Fibroblast of villous mesenchyme (primary cell): ENCODE measurements at regions not wholly inside any gene's neighbourhood (a gene's known extent, or its start where the extent isn't known, plus 50 kb on each side); places are given as distances from the start of the nearest gene placed in this dataset.

ENCODE experiments used
- DNase-seq: peaks from one replicate; pipeline ENCODE4 v3.0.0-alpha.2; 2010; ENCODE audit warnings: low read depth
- H3K4me3 ChIP-seq: 2 replicates; pipeline ENCODE4 v1.5.1; 2011; ENCODE audit warnings: low read depth, mild to moderate bottlenecking, low read length
- TF ChIP-seq, protein P1 (sequence below): IDR thresholded peaks from 2 replicates; pipeline ENCODE4 v1.5.1; 2012; ENCODE audit warnings: low read depth, mild to moderate bottlenecking, low read length; ENCODE audit not compliant: insufficient read depth

DNA sequence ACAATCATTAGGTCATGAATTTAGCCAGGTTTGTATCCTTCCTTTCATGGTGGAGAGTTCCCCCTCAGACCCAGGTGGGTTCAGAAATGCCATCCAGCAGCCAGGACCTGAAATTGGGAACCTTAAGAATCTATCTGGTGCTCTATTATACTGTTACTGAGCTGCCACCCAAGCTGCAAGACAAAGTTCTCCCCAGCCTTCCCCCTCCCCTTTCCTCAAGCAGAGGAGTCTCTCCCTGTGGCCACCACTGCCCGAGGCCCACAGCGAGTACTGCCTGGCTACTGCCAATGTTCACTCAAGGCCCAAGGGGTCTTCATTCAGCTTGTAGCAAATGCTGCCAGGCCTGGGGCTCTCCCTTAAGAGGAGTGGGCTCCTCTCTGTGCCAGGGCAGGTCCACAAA, 133.8 kb downstream of the TMEM38B start:
- TF ChIP-seq, protein P1, sequence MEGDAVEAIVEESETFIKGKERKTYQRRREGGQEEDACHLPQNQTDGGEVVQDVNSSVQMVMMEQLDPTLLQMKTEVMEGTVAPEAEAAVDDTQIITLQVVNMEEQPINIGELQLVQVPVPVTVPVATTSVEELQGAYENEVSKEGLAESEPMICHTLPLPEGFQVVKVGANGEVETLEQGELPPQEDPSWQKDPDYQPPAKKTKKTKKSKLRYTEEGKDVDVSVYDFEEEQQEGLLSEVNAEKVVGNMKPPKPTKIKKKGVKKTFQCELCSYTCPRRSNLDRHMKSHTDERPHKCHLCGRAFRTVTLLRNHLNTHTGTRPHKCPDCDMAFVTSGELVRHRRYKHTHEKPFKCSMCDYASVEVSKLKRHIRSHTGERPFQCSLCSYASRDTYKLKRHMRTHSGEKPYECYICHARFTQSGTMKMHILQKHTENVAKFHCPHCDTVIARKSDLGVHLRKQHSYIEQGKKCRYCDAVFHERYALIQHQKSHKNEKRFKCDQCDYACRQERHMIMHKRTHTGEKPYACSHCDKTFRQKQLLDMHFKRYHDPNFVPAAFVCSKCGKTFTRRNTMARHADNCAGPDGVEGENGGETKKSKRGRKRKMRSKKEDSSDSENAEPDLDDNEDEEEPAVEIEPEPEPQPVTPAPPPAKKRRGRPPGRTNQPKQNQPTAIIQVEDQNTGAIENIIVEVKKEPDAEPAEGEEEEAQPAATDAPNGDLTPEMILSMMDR, result no peak
- no peak for DNase-seq
- H3K4me3 ChIP-seq, result no peak overlapping the region

DNA sequence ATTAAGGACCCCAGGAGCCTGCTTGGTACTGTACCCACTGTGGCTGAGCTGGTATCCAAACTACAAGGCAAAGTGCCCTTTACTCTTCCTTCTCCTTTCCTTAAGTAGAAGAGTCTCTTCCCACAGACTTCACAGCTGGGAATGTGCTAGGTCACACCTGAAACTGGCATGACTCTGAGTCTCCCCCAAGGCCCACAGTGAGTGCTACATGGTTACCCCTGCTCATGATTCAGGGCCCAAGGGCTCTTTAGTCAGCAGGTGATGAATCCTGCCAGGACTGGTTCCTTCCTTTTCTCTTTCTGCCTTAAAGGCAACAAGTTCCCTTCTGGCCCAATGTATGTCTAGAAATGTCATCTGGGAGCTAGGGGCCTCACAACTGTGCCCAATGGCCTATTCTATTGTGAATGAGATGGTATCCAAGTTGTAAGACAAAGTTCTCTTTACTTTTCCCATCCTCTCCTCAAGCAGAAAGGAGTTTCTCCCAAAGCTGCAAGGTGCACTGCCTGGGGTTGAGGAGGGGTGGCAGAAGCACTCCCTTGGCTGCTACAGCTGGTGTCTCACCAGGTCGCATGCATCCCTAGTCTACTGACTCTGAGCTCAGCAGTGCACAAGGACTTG, 134.4 kb downstream of the TMEM38B start:
- no peak overlapping the region for H3K4me3 ChIP-seq
- TF ChIP-seq, protein P1, result no peak
- DNase-seq, result no peak

DNA sequence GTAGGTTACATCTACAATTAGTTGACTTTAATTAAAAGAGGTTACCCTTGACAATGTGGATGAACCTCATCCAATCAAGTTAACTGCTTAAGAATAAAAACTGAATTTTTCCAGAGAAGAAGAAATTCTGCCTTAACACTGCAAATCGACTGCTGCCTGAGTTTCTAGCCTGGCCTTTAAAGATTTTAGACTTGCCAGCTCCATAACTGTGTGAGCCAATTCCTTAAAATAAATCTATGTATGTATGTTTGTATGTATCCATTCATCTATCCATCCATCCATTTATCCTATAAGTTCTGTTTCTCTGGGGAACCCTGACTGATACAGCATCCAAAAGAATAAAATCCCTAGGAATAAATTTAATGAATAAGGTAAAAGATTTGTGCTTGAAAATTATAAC, 136.1 kb downstream of the TMEM38B start:
- TF ChIP-seq, protein P1, result no peak
- no peak overlapping the region for H3K4me3 ChIP-seq
- no peak for DNase-seq

DNA sequence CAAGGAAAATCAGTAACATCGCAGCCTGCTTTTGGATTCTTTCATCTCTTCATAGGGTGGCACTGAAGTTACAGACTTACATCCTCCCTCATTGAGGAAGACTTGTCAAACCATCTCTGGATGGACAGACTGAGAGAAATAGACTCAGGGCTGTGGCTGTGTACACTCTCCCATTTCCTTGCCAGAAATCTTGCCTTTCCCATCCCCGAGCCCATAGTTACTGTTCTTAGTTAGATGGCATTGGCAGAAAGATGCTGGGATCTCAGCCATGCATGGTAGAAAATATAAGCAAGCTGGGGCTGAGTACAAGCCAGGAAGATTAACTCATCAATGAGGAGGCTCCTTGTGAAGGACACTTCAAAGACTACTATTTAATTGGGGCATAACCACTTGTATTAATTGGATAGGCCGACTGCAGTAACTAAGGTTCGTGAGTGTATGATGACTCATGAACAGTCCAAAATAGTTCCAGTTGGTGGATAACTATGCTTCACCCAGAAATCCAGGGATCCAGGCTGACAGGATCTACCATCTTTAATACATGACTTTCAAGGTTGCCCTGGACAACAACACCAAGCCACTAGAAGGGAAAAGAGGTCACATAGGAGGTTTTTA, 137.9 kb downstream of the TMEM38B start:
- no peak overlapping the region for H3K4me3 ChIP-seq
- TF ChIP-seq, protein P1, result no peak
- no peak for DNase-seq

DNA sequence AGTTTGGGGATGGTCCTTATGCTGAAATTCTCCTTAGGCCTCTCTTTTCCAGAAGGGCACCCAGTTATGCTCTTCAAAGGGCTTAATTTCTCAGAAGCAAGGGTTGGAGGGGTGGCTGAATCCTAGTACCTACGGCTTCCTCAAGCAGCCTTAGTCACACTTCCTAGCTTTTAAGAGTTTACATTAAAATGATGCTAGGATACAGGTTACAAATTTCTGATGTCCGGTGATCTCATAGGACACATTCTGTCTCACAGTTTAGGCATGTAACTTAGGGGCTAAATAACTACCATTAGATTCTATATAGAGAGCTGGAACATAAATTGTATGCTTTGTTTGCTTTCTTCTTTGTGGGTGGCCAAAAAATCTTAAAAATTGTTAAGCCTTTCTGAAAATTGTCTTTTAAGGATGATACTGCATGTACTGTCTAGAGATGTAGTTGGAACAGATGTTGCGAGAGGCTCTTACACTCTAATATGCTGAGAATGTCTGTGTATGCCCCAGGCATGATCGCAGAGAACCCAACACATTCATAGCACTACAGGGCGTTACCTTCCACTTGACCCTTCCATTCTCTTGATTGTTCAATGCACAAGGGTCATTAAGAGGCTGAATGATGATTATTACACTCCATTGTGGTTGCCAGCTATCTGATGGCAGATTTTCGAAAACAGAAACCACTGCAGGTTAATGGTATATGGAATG, 139.1 kb downstream of the TMEM38B start:
- no peak for DNase-seq
- no peak overlapping the region for H3K4me3 ChIP-seq
- TF ChIP-seq, protein P1, result no peak

DNA sequence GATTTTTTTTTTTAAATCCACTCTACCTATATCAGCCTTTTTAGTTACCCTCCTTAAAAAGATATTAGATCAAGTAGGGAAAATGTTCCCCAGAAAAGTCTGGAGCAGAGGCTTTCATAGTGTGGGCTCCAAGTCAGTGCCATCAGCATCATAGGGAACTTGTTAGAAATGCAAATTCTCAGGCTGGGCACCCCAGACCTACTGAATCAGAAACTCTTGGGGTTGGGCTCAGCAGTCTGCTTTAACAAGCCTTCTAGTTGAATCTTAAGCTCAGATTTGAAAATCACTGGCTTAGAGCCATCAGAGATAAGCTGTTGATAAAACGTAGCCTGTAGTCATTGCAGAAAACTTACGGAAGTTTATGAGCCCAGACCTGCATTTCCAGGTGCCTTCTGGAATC, 140.1 kb downstream of the TMEM38B start:
- TF ChIP-seq, protein P1, result no peak
- no peak for DNase-seq
- H3K4me3 ChIP-seq, result no peak overlapping the region
